ENCODE measurements at regions not wholly inside any gene's neighbourhood (a gene's known extent, or its start where the extent isn't known, plus 50 kb on each side); places are given as distances from the start of the nearest gene placed in this dataset.
"Not testable (repeated sequence)": the region's sequence is repeated elsewhere in the genome, so short reads cannot be mapped to it uniquely, and the experiment has no call there.

DNA sequence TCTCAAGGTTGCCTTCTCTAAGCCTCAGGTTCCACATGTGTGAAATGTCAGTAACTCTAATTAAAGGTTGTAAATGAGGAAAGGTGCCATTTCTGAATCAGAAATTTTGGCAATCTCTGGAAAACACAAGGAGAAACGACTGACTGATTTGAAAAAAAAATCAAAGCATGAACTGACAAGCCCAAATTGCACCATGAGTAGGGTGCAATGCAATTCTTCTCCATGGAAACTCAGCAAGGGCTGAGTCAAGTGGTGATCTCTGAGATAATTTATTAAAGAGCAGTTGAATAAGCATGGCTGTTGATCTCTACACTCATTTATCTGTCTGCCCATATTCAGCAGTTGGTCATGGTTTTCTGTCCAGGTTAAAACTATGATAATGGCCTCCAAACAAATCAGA lies 201.6 kb upstream of the CMC1 start:
- no peak overlapping the region for H3K27ac Mint-ChIP-seq
- no peaks in the 10 kb centered on the region for H3K36me3 Mint-ChIP-seq
- DNase-seq (no peak), ATAC-seq (ENCODE audit: low read depth) (no peak)
- H3K4me1 Mint-ChIP-seq: peaks cover 4% of the 10 kb centered on the region
- H3K4me3 Mint-ChIP-seq: no peak overlapping the region
- peaks cover 5% of the 10 kb centered on the region for H3K9me3 Mint-ChIP-seq
- POLR2A ChIA-PET: no interaction called here
- no peaks in the 10 kb centered on the region for H3K27me3 Mint-ChIP-seq

DNA sequence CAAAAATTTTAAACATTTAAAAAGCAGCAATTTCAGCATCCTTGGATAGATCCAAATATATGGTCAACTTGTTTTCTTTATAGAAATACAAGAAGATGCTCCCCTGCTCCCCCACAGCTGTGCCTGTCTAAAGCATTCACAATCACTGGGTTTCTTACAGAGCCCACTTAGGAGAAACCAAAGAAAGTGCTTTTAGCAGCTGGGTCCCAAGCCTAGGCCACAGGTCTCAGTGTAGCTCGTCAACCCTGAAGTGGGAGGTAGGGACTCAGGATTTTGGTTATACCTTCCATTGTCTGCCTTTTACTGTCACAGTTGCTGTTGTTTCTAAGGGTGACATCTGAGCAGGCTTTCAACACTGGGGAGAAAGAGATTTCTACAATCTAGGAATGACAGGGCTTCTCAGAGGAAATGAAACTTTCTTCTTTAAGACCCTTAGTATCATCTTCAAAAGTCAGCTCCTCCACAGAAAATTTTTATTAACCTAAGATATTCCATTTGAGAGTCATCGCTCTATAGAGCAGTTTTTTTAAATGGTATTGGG lies 199.3 kb upstream of the CMC1 start:
- POLR2A ChIA-PET: no interaction called here
- Mint-ChIP-seq H3K9me3 (peaks cover 4% of the 10 kb centered on the region), H3K27ac (no peak overlapping the region), H3K4me3 (no peak overlapping the region), H3K27me3 (no peaks in the 10 kb centered on the region), H3K36me3 (no peaks in the 10 kb centered on the region), H3K4me1 (no peaks in the 10 kb centered on the region)
- ATAC-seq (ENCODE audit: low read depth): no peak
- no peak for DNase-seq

DNA sequence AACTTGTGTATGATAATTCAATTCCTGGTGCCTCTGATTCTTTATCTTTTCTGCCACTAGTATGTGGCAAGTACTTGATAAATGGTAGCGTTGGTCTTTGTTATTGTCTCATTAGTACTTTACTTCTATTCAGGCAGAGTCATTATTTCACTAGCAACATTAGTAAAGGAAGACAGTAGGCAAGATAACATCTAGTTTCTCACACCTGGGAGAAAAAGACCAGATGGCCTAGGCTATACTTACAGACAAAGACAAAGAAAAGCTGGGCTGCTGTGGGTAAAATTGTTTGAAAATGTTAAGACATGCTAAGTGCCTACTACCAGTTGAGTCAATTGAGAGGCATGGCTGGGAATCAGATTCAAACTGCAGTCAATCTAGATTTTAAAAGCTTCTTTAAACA lies 198.7 kb upstream of the CMC1 start:
- no peak for ATAC-seq (ENCODE audit: low read depth)
- no peak overlapping the region for H3K4me3 Mint-ChIP-seq
- no peaks in the 10 kb centered on the region for H3K27me3 Mint-ChIP-seq
- no peaks in the 10 kb centered on the region for H3K36me3 Mint-ChIP-seq
- no peaks in the 10 kb centered on the region for H3K4me1 Mint-ChIP-seq
- peaks cover 2% of the 10 kb centered on the region for H3K9me3 Mint-ChIP-seq
- H3K27ac Mint-ChIP-seq: no peak overlapping the region
- no peak for DNase-seq
- POLR2A ChIA-PET: no interaction called here

DNA sequence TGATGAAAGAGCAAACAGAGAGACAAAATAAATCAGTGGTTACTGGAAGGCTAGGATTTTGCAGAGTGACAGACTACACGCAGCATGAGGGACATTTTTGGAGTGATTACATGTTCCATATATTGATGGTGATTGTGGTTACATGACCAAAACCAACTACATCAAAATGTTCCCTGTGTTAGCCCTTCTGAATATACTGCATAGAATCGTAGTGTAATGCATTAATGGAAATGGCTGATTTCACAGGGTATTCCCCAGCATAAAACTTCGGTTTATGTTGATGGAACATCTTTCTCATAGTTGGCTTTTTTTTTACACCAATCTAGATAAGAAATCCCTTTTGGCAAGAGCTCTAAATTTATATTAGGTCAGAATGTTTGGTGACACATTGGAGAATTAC lies 191.3 kb upstream of the CMC1 start:
- Mint-ChIP-seq H3K36me3 (no peaks in the 10 kb centered on the region), H3K4me1 (peaks cover 4% of the 10 kb centered on the region), H3K27me3 (no peaks in the 10 kb centered on the region), H3K9me3 (no peaks in the 10 kb centered on the region), H3K27ac (no peak overlapping the region), H3K4me3 (no peak overlapping the region)
- no peak for DNase-seq
- no peak for ATAC-seq (ENCODE audit: low read depth)
- POLR2A ChIA-PET: no interaction called here

DNA sequence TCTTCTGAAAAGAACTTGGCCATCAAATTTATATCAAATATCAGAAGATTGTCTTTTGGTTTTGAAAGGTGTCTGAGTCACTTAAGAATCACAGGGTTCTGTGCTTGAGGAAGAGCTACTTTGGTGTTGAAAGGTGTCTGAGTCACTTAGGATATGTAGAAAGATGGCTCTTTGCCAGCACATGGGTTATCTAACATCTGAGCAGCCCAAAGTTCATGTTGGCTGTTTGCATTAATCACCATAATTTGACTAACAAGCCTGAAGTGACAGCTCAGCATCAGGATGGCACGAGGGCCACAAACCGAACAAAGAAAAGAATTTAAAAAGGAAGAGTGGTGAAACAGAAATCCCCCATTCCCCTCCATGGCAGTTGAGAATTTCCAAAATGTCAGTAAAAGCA lies 190.5 kb upstream of the CMC1 start:
- Mint-ChIP-seq H3K4me3 (no peak overlapping the region), H3K9me3 (no peaks in the 10 kb centered on the region), H3K27me3 (no peaks in the 10 kb centered on the region), H3K36me3 (no peaks in the 10 kb centered on the region), H3K4me1 (peaks cover 4% of the 10 kb centered on the region), H3K27ac (no peak overlapping the region)
- POLR2A ChIA-PET: no interaction called here
- no peak for DNase-seq
- ATAC-seq (ENCODE audit: low read depth): no peak

DNA sequence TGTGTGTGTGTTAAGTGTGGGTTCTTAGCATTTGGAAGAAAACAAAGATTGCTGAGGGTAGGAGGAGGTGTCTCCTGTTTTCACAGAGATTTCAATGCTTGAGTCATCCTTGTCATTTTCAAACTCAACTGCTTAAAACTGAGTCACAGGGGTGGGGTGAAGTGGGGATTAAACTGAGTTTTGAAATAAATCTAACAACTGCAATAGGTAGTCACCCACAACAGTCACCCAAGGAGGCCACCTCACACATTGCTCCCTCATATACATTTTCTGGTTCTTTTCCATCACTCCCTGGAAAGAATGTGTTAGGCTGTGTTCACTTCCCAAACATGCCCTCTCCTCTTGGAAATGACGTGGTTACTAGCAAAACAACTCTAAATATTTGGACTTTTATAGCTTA lies 187.7 kb upstream of the CMC1 start:
- no peak overlapping the region for H3K4me3 Mint-ChIP-seq
- DNase-seq: no peak
- ATAC-seq (ENCODE audit: low read depth): no peak
- POLR2A ChIA-PET: no interaction called here
- peaks cover 4% of the 10 kb centered on the region for H3K4me1 Mint-ChIP-seq
- no peaks in the 10 kb centered on the region for H3K36me3 Mint-ChIP-seq
- no peaks in the 10 kb centered on the region for H3K9me3 Mint-ChIP-seq
- no peak overlapping the region for H3K27ac Mint-ChIP-seq
- no peaks in the 10 kb centered on the region for H3K27me3 Mint-ChIP-seq

DNA sequence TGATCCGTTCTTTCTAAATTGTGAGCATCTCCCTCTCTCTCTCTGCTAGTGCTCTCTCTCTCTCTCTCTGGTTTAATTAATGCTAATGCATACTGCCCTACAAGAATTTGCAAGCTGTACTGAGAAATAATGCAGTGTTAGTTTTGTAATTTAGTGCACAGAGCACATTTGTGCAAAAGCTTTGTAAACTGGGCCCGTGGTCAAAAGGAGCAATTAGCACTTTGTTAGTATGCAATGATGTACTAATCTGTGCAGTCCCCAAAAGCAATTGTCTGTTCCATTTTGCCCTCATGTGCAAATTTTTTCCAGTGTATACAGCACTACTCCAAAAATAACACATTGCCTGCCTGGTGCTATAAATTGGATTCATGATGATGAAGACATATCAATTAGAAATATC lies 184.6 kb upstream of the CMC1 start:
- Mint-ChIP-seq H3K36me3 (no peaks in the 10 kb centered on the region), H3K9me3 (no peaks in the 10 kb centered on the region), H3K27ac (no peak overlapping the region), H3K4me3 (no peak overlapping the region), H3K27me3 (no peaks in the 10 kb centered on the region), H3K4me1 (no peaks in the 10 kb centered on the region)
- ATAC-seq (ENCODE audit: low read depth) (no peak), DNase-seq (no peak)
- POLR2A ChIA-PET: no interaction called here

DNA sequence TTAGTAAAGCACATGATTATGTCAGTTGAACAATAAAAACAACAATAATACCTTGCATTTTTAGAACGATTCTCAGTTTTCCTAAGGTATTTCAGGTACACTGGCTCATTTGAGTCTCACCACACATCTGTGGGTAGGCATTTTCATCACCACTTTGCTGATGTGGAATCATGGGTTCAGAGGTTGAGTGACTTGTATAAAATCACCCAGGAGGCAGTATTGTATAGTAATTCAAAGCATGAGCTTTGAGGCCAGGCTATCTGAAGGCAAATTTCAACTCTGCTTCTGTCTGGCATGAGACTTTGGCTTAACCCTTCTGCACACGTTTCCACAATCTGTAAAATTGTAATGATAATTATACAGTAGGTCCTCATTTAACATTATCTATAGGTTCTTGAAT lies 183.9 kb upstream of the CMC1 start:
- DNase-seq: no peak
- no peaks in the 10 kb centered on the region for H3K36me3 Mint-ChIP-seq
- no peak overlapping the region for H3K4me3 Mint-ChIP-seq
- POLR2A ChIA-PET: no interaction called here
- no peak overlapping the region for H3K27ac Mint-ChIP-seq
- no peaks in the 10 kb centered on the region for H3K27me3 Mint-ChIP-seq
- ATAC-seq (ENCODE audit: low read depth): no peak
- H3K4me1 Mint-ChIP-seq: no peaks in the 10 kb centered on the region
- no peaks in the 10 kb centered on the region for H3K9me3 Mint-ChIP-seq

DNA sequence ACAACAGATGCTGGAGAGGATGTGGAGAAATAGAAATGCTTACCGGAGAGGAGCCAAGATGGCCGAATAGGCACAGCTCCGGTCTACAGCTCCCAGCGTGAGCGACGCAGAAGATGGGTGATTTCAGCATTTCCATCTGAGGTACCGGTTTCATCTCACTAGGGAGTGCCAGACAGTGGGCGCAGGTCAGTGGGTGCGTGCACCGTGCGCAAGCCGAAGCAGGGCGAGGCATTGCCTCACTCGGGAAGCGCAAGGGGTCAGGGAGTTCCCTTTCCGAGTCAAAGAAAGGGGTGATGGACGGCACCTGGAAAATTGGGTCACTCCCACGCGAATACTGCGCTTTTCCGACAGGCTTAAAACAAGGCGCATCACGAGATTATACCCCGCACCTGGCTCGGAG lies 182.2 kb upstream of the CMC1 start:
- ATAC-seq (ENCODE audit: low read depth); DNase-seq; H3K27me3 Mint-ChIP-seq; POLR2A ChIA-PET; H3K9me3 Mint-ChIP-seq; H3K36me3 Mint-ChIP-seq; H3K4me3 Mint-ChIP-seq; H3K4me1 Mint-ChIP-seq; H3K27ac Mint-ChIP-seq: not testable (repeated sequence)

DNA sequence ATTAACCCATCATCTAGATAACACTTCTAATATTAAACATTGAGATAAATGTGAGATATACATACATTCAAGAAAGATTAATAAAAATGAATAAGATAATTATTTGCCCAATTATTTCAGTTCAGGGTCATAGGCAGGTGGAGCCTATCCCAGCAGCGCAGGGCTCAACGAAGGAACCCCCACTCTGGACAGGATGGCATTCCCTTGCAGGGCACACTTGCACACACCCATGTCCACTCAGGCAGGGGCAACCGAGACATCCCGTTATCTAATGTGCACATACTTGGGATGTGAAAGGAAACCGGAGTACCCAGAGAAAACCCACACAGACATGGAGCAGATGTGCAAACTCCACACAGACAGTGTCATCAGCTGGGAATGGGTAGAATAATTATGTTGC lies 175.4 kb upstream of the CMC1 start:
- POLR2A ChIA-PET: no interaction called here
- no peak for DNase-seq
- H3K9me3 Mint-ChIP-seq: peaks cover 2% of the 10 kb centered on the region
- ATAC-seq (ENCODE audit: low read depth): no peak
- H3K27ac Mint-ChIP-seq: no peak overlapping the region
- no peaks in the 10 kb centered on the region for H3K36me3 Mint-ChIP-seq
- no peaks in the 10 kb centered on the region for H3K27me3 Mint-ChIP-seq
- H3K4me1 Mint-ChIP-seq: no peaks in the 10 kb centered on the region
- no peak overlapping the region for H3K4me3 Mint-ChIP-seq

DNA sequence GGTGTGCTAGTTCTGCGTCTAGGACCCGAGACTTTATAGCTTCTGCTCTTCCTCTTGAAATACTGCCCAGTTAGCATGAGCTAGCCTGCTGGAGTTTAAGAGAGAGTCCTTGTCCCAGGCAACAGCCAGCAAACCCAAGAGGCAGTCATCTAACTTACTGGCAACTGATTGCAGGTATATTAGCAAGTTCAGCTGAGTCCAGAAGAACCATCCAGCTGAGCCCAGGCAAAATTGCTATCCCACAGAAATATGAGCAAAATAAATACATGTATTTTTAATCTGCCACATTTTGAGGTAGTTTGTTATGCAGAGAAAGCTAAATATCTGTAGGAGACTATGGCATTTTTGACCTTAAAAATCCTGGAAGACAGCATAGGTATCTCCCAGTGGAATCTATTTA lies 174.4 kb upstream of the CMC1 start:
- no peak overlapping the region for H3K4me3 Mint-ChIP-seq
- DNase-seq: no peak
- no peak overlapping the region for H3K27ac Mint-ChIP-seq
- H3K9me3 Mint-ChIP-seq: peaks cover 2% of the 10 kb centered on the region
- no peaks in the 10 kb centered on the region for H3K4me1 Mint-ChIP-seq
- no peak for ATAC-seq (ENCODE audit: low read depth)
- H3K36me3 Mint-ChIP-seq: no peaks in the 10 kb centered on the region
- no peaks in the 10 kb centered on the region for H3K27me3 Mint-ChIP-seq
- POLR2A ChIA-PET: no interaction called here

DNA sequence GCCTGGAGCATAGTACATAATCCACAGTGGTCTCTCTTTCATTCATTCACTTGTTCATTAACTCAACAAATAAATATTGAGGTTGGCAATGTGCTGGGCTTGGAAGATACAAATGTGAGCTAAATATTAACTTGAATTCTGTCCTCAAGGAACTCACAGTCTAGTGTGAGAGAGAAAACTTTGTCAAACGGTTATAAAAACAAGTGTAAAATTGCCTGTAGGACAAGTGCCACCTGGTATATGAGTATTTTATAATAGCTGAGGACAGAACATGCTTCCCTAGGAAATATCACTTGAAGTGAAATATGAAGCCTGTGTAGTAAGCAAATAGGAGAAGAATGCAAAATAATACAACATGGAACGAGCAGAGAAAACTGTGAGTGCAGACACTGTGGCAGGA lies 173.1 kb upstream of the CMC1 start:
- no peak overlapping the region for H3K4me3 Mint-ChIP-seq
- no peaks in the 10 kb centered on the region for H3K36me3 Mint-ChIP-seq
- H3K4me1 Mint-ChIP-seq: no peaks in the 10 kb centered on the region
- H3K27ac Mint-ChIP-seq: no peak overlapping the region
- DNase-seq (no peak), ATAC-seq (ENCODE audit: low read depth) (no peak)
- POLR2A ChIA-PET: no interaction called here
- H3K27me3 Mint-ChIP-seq: no peaks in the 10 kb centered on the region
- peaks cover 2% of the 10 kb centered on the region for H3K9me3 Mint-ChIP-seq

DNA sequence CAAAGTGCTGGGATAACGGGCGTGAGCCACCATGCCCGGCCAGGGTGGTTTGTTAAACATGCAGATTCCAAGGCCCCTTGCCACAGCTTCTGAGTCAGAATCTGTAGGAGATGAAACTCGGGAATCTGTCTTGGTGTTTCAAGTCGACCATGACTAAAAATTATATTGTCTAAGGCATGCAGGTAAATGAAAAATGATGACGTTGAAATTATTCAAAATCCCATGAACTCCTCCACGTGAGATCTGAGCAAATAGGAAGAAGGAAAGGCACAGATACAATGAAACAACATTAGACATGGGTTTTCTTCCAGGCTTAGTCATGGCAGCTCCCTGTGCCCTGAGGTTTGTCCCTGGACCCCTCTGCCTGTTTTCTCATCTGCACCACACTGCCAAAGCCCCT lies 172.0 kb upstream of the CMC1 start:
- ATAC-seq (ENCODE audit: low read depth): no peak

DNA sequence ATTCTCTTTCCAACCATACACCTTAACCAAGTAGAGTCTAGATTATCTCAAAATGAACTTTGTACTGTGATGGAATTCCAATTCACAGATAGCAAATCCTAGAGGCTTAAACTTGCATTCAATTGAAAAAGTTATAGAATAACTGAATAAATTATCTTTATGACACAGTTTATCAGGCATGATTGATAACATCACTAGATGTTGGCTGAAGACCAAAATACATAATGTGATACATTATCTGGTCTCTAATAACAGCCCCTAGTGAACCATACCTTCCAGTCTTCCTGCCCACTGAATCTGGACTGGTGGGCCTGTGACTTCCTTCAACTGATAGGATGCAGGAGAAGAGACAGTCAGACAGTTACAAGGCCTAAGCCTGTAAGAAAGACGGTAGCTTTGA lies 165.2 kb upstream of the CMC1 start:
- Mint-ChIP-seq H3K36me3 (no peaks in the 10 kb centered on the region), H3K4me1 (no peaks in the 10 kb centered on the region), H3K27me3 (no peaks in the 10 kb centered on the region), H3K27ac (no peak overlapping the region), H3K9me3 (no peaks in the 10 kb centered on the region), H3K4me3 (no peak overlapping the region)
- DNase-seq: no peak
- POLR2A ChIA-PET: no interaction called here
- ATAC-seq (ENCODE audit: low read depth): no peak

More for the DNA sequence above, 172.0 kb upstream of the CMC1 start:
- no peaks in the 10 kb centered on the region for H3K27me3 Mint-ChIP-seq
- H3K27ac Mint-ChIP-seq: no peak overlapping the region
- H3K4me3 Mint-ChIP-seq: no peak overlapping the region
- no peaks in the 10 kb centered on the region for H3K36me3 Mint-ChIP-seq
- no peaks in the 10 kb centered on the region for H3K4me1 Mint-ChIP-seq
- POLR2A ChIA-PET: no interaction called here
- no peak for DNase-seq
- H3K9me3 Mint-ChIP-seq: peaks cover 2% of the 10 kb centered on the region

DNA sequence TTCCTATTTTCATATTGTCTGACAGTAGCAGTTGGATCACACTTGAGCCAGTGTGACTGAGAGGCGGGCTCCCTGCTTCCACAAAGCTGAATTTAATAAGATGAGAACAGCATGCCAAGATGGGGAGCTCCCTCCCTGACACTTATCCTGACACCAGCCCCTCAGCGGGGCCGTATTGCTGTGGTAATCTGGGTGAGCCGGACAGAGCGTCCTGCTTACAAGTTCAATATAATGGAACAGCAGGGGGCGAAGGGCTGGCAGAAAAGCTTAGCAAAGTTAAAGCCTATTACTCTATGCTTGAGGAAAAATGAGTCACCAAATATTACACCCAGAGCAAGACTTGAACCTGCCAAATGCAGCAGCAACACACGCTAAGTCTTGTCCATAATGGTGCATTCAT lies 163.8 kb upstream of the CMC1 start:
- DNase-seq: no peak
- Mint-ChIP-seq H3K27ac (no peak overlapping the region), H3K4me3 (no peak overlapping the region), H3K4me1 (no peaks in the 10 kb centered on the region), H3K36me3 (no peaks in the 10 kb centered on the region), H3K9me3 (no peaks in the 10 kb centered on the region), H3K27me3 (no peaks in the 10 kb centered on the region)
- POLR2A ChIA-PET: no interaction called here
- ATAC-seq (ENCODE audit: low read depth): no peak
